Panc1 (cell line): ENCODE measurements at regions not wholly inside any gene's neighbourhood (a gene's known extent, or its start where the extent isn't known, plus 50 kb on each side); places are given as distances from the start of the nearest gene placed in this dataset.

Source experiments
- ATAC-seq: fragments of 200-7000 bp; cut with Tn5 transposase; 2 replicates; pipeline ENCODE4 v1.9.1; 2020; ENCODE audit warnings: mild to moderate bottlenecking, moderate library complexity
- BruUV-seq: library from RNA; stranded (reverse); fragments of 400-500 nt; replicated peaks from 2 replicates; lab custom pipeline; 2021; lab: Mats Ljungman, UMichigan
- CTCF ChIA-PET: fragments of 300-600 bp; sonication (Branson Sonifier 250); formaldehyde crosslinking; loops from one replicate; lab custom pipeline; 2022; ENCODE audit warnings: antibody characterized with exemption; lab: Charles Lee
- POLR2A ChIA-PET: fragments of 300-600 bp; sonication (Branson Sonifier 250); formaldehyde crosslinking; loops from one replicate; lab custom pipeline; 2022; ENCODE audit warnings: antibody characterized with exemption; lab: Charles Lee
- DNase-seq: peaks from one replicate; pipeline ENCODE4 v3.0.0-alpha.2; 2010; ENCODE audit warnings: low read depth, low spot score
- H3K27ac ChIP-seq: 2 replicates; pipeline ENCODE4 v1.5.1; 2011; ENCODE audit warnings: mild to moderate bottlenecking, low read length, inconsistent platforms
- H3K27me3 ChIP-seq: fragments of 200-500 bp; sonication (Bioruptor generic); 2 replicates; pipeline ENCODE4 v1.6.0; 2014; ENCODE audit warnings: low read length, inconsistent platforms; ENCODE audit not compliant: control insufficient read depth, insufficient read depth
- H3K36me3 ChIP-seq: fragments of 200-500 bp; sonication (Bioruptor generic); 2 replicates; pipeline ENCODE4 v1.5.1; 2014; ENCODE audit warnings: inconsistent platforms, mild to moderate bottlenecking, low read length, moderate library complexity; ENCODE audit not compliant: control insufficient read depth, insufficient read depth
- H3K4me1 ChIP-seq: 2 replicates; pipeline ENCODE4 v1.5.1; 2011; ENCODE audit warnings: inconsistent platforms, mild to moderate bottlenecking, low read length, moderate library complexity; ENCODE audit not compliant: control insufficient read depth, insufficient read depth
- H3K4me3 ChIP-seq, 2 experiments: 2 replicates each; pipeline ENCODE4 v1.5.1; 2011 to 2012; ENCODE audit warnings: low read depth in 2 of 2, low read length in 2 of 2, mild to moderate bottlenecking in 2 of 2, inconsistent platforms in 1 of 2, moderate library complexity in 1 of 2
- H3K9me3 ChIP-seq: fragments of 200-500 bp; sonication (Bioruptor generic); 2 replicates; pipeline ENCODE4 v1.5.1; 2014; ENCODE audit warnings: low read depth, mild to moderate bottlenecking, inconsistent platforms, low read length, moderate library complexity; ENCODE audit not compliant: control insufficient read depth, insufficient read depth
- CTCF ChIP-seq: fragments of 450-650 bp; IDR thresholded peaks from 2 replicates; pipeline ENCODE4 v1.5.1; 2017; ENCODE audit warnings: mild to moderate bottlenecking
- POLR2AphosphoS5 ChIP-seq: IDR thresholded peaks from 2 replicates; pipeline ENCODE4 v1.6.1; 2012; ENCODE audit warnings: mild to moderate bottlenecking, low read depth, low read length, moderate library complexity
- REST ChIP-seq, 2 experiments: IDR thresholded peaks; 2 replicates each; pipeline ENCODE4 v1.6.1; 2011 to 2012; ENCODE audit warnings: low read depth in 2 of 2, control low read depth in 1 of 2, low read length in 1 of 2, mild to moderate bottlenecking in 1 of 2, moderate library complexity in 1 of 2; ENCODE audit not compliant: insufficient read depth in 1 of 2
- SIN3A ChIP-seq: IDR thresholded peaks from 2 replicates; pipeline ENCODE4 v1.6.1; 2012; ENCODE audit warnings: low read depth, mild to moderate bottlenecking, low read length, moderate library complexity, borderline replicate concordance; ENCODE audit not compliant: insufficient read depth
- TCF7L2 ChIP-seq: IDR thresholded peaks from 2 replicates; pipeline ENCODE4 v1.6.1; 2011; ENCODE audit warnings: mild to moderate bottlenecking, low read depth, low read length, inconsistent platforms
- in situ Hi-C: cut with HindIII; loops from 2 replicates; pipeline ENCODE4 v1.10.0; 2016; ENCODE audit warnings: low sequenced_read_pairs, low pct_unique_long_range_greater_than_20kb
- intact Hi-C: fragments of 100-400 bp; cut with micrococcal nuclease; formaldehyde crosslinking; loops from one replicate; pipeline ENCODE4 v1.10.0; 2022; ENCODE audit not compliant: unreplicated experiment

- Histone ChIP-seq H3K4me3 (no peak overlapping the region), H3K27me3 (no peaks in the 10 kb centered on the region), H3K36me3 (no peaks in the 10 kb centered on the region), H3K27ac (no peak overlapping the region), H3K4me1 (no peaks in the 10 kb centered on the region), H3K9me3 (no peaks in the 10 kb centered on the region)
- in situ Hi-C loops, result no loop called here
- no peak for DNase-seq
- POLR2A ChIA-PET, result no interaction called here
- TF ChIP-seq CTCF (no peak), SIN3A (no peak), REST (IDR thresholded peaks at IDR 0.05; ENCODE audit: insufficient read depth in 1 of 2, low read depth in 2 of 2, low read length in 1 of 2) (no peak), POLR2AphosphoS5 (no peak), TCF7L2 (no peak)
- ATAC-seq, result no peak
- intact Hi-C loops, result no loop called here
- no TSS peak for BruUV-seq
- CTCF ChIA-PET, result no interaction called here
These were observed 744.2 kb downstream of the MTRR start for GRCh38 chr5:8613078-8613685.

GRCh38 chr5:8615142-8615858, 746.4 kb downstream of the MTRR start:
- ATAC-seq (no peak), DNase-seq (no peak)
- in situ Hi-C loops (no loop called here), intact Hi-C loops (no loop called here)
- H3K27me3 ChIP-seq, result no peaks in the 10 kb centered on the region
- BruUV-seq, result no TSS peak
- H3K9me3 ChIP-seq, result no peaks in the 10 kb centered on the region
- no peaks in the 10 kb centered on the region for H3K36me3 ChIP-seq
- no peak overlapping the region for H3K4me3 ChIP-seq
- TF ChIP-seq SIN3A (no peak), REST (IDR thresholded peaks at IDR 0.05; ENCODE audit: insufficient read depth in 1 of 2, low read depth in 2 of 2, low read length in 1 of 2) (no peak), TCF7L2 (no peak), POLR2AphosphoS5 (no peak), CTCF (no peak)
- ChIA-PET CTCF (no interaction called here), POLR2A (no interaction called here)
- H3K27ac ChIP-seq, result no peak overlapping the region
- no peaks in the 10 kb centered on the region for H3K4me1 ChIP-seq
